Hepatocyte (in vitro differentiated cells): ENCODE measurements at regions not wholly inside any gene's neighbourhood (a gene's known extent, or its start where the extent isn't known, plus 50 kb on each side); places are given as distances from the start of the nearest gene placed in this dataset.

ENCODE experiments used
- CTCF ChIP-seq: fragments of 200-600 bp; sonication (generic); IDR thresholded peaks from 2 replicates; pipeline ENCODE4 v1.5.1; 2016; ENCODE audit warnings: antibody characterized with exemption, mild to moderate bottlenecking; ENCODE audit not compliant: poor library complexity
- EZH2 ChIP-seq: fragments of 200-600 bp; sonication (generic); IDR thresholded peaks from 2 replicates; pipeline ENCODE4 v1.6.1; 2016; ENCODE audit warnings: antibody characterized with exemption, mild to moderate bottlenecking, borderline replicate concordance

GRCh38 chr12:84294246-84294645 lies 618.4 kb downstream of the SLC6A15 start:
- TF ChIP-seq CTCF, result no peak
- TF ChIP-seq EZH2, result no peak
